HepG2 (cell line): ENCODE measurements at regions not wholly inside any gene's neighbourhood (a gene's known extent, or its start where the extent isn't known, plus 50 kb on each side); places are given as distances from the start of the nearest gene placed in this dataset.

Experiments used
- ATAC-seq: fragments of 200-7000 bp; cut with Tn5 transposase; 3 replicates; pipeline ENCODE4 v1.9.1; 2020; ENCODE audit warnings: mild to moderate bottlenecking, moderate library complexity
- BruUV-seq: library from RNA; stranded (reverse); fragments of 400-500 nt; replicated peaks from 2 replicates; lab custom pipeline; 2021; lab: Mats Ljungman, UMichigan
- CTCF ChIA-PET: fragments of 300-600 bp; formaldehyde crosslinking; extraction: SDS; loops from one replicate; lab custom pipeline; 2021; ENCODE audit warnings: low total read pairs, inconsistent platforms, low intra/inter-chr PET ratio; lab: Yijun Ruan, JAX
- POLR2A ChIA-PET: fragments of 350-600 bp; sonication (Branson Sonifier 250); formaldehyde crosslinking; loops from one replicate; lab custom pipeline; 2020; ENCODE audit warnings: antibody characterized with exemption, inconsistent platforms; lab: Yijun Ruan, JAX
- DNase-seq: peaks from one replicate; pipeline ENCODE4 v3.0.0-alpha.2; 2015; ENCODE audit warnings: low spot score
- FAIRE-seq: peaks from 3 replicates; lab custom pipeline; 2011; peaks lifted over from hg19 to GRCh38; lab: Jason Lieb, UNC
- H2AFZ ChIP-seq: one replicate; pipeline ENCODE4 v1.6.1; 2011; ENCODE audit warnings: low read length, inconsistent platforms
- H3K27ac ChIP-seq: fragments of 300-600 bp; 3 replicates; pipeline ENCODE4 v1.8.0; 2011; ENCODE audit warnings: mixed run types, mild to moderate bottlenecking, mixed read lengths, low read length, inconsistent platforms; ENCODE audit not compliant: insufficient read depth; ENCODE audit errors: extremely low read length
- H3K27me3 ChIP-seq, 2 experiments: fragments of 200-600 bp in 1 of 2; 2 replicates in 1 of 2; 3 replicates in 1 of 2; pipeline versions ENCODE4 v1.6.0 to v1.8.0; 2011; ENCODE audit warnings: low read length in 2 of 2, mild to moderate bottlenecking in 2 of 2, moderate library complexity in 2 of 2, inconsistent platforms in 1 of 2; ENCODE audit not compliant: insufficient read depth in 2 of 2, control insufficient read depth in 1 of 2
- H3K36me3 ChIP-seq, 2 experiments: fragments of 200-600 bp in 1 of 2; replicated peaks in 1 of 2; 2 replicates in 1 of 2; 3 replicates in 1 of 2; pipeline versions ENCODE4 v1.5.1 to v1.8.0; 2011; ENCODE audit warnings: low read length in 2 of 2, inconsistent platforms in 1 of 2; ENCODE audit not compliant: insufficient read depth in 2 of 2, control insufficient read depth in 1 of 2
- H3K4me1 ChIP-seq: 2 replicates; pipeline ENCODE4 v1.5.1; 2012; ENCODE audit warnings: low read length, inconsistent platforms; ENCODE audit not compliant: insufficient read depth
- H3K4me2 ChIP-seq: 2 replicates; pipeline ENCODE4 v1.6.0; 2011; ENCODE audit warnings: low read depth, low read length, inconsistent platforms
- H3K4me3 ChIP-seq, 3 experiments: fragments of 200-600 bp in 1 of 3; sonication (generic), shearing (Covaris generic) in 1 of 3; replicated peaks in 1 of 3; 2 replicates each; pipeline ENCODE4 v1.5.1; 2011 to 2016; ENCODE audit warnings: low read length in 3 of 3, inconsistent platforms in 2 of 3, low read depth in 2 of 3, mild to moderate bottlenecking in 2 of 3, control low read depth in 1 of 3, mixed read lengths in 1 of 3; ENCODE audit not compliant: insufficient read depth in 1 of 3
- H3K79me2 ChIP-seq: one replicate; pipeline ENCODE4 v1.6.1; 2011; ENCODE audit warnings: low read length, inconsistent platforms; ENCODE audit not compliant: insufficient read depth
- H3K9ac ChIP-seq: 2 replicates; pipeline ENCODE4 v1.6.0; 2011; ENCODE audit warnings: mild to moderate bottlenecking, low read depth, low read length, inconsistent platforms; ENCODE audit not compliant: insufficient read depth
- H3K9me3 ChIP-seq: 2 replicates; pipeline ENCODE4 v1.5.1; 2012; ENCODE audit warnings: mild to moderate bottlenecking, low read length
- H4K20me1 ChIP-seq: 2 replicates; pipeline ENCODE4 v1.6.0; 2011; ENCODE audit warnings: inconsistent platforms, mild to moderate bottlenecking, low read length, moderate library complexity; ENCODE audit not compliant: insufficient read depth
- HNRNPLL ChIP-seq: fragments of 200-400 bp; formaldehyde crosslinking; IDR thresholded peaks from 2 replicates; pipeline ENCODE4 v1.6.1; 2017; ENCODE audit warnings: mild to moderate bottlenecking, low read depth, low read length; ENCODE audit not compliant: poor library complexity, severe bottlenecking
- KDM4B ChIP-seq: sonication (generic); formaldehyde crosslinking; IDR thresholded peaks from 2 replicates; pipeline ENCODE4 v1.4.0; 2020; ENCODE audit warnings: missing genetic modification reagents
- NFRKB ChIP-seq: fragments of 450-650 bp; IDR thresholded peaks from 2 replicates; pipeline ENCODE4 v1.6.1; 2017
- TAF1 ChIP-seq: sonication (generic); formaldehyde crosslinking; IDR thresholded peaks from 2 replicates; pipeline ENCODE4 v1.4.0; 2020; ENCODE audit warnings: missing genetic modification reagents
- ZNF207 ChIP-seq: fragments of 450-650 bp; IDR thresholded peaks from 2 replicates; pipeline ENCODE4 v1.6.1; 2016; ENCODE audit warnings: antibody characterized with exemption, borderline replicate concordance
- ZNF33A ChIP-seq: sonication (generic); formaldehyde crosslinking; IDR thresholded peaks from 2 replicates; pipeline ENCODE4 v1.5.1; 2020; ENCODE audit warnings: missing genetic modification reagents, mild to moderate bottlenecking, moderate library complexity, borderline replicate concordance
- ZNF782 ChIP-seq: sonication (generic); formaldehyde crosslinking; IDR thresholded peaks from 2 replicates; pipeline ENCODE4 v1.4.0; 2020; ENCODE audit warnings: missing genetic modification reagents, mild to moderate bottlenecking, borderline replicate concordance
- ZNF792 ChIP-seq: IDR thresholded peaks from 2 replicates; pipeline ENCODE4 v1.6.1; 2016
- WGBS: methylation state at CpG from one replicate; pipeline ENCODE4 v1.1.6; 2017; ENCODE audit warnings: low lambda C conversion rate; 5-methylcytosine and 5-hydroxymethylcytosine counted together
- in situ Hi-C: cut with HindIII; loops from 2 replicates; pipeline ENCODE4 v1.10.0; 2017; ENCODE audit warnings: low pct_unique_long_range_greater_than_20kb; ENCODE audit not compliant: extremely low pct_ligation_motif_present
- intact Hi-C: fragments of 100-400 bp; cut with micrococcal nuclease; formaldehyde crosslinking; loops from one replicate; pipeline ENCODE4 v1.10.0; 2022; ENCODE audit not compliant: unreplicated experiment
- TF ChIP-seq, protein P1 (sequence below): sonication (generic); formaldehyde crosslinking; IDR thresholded peaks from 2 replicates; pipeline ENCODE4 v1.4.0; 2020; ENCODE audit warnings: missing genetic modification reagents, borderline replicate concordance
- TF ChIP-seq, protein P2 (sequence below): sonication (generic); formaldehyde crosslinking; IDR thresholded peaks from 2 replicates; pipeline ENCODE4 v1.5.0; 2020; ENCODE audit warnings: missing genetic modification reagents

DNA sequence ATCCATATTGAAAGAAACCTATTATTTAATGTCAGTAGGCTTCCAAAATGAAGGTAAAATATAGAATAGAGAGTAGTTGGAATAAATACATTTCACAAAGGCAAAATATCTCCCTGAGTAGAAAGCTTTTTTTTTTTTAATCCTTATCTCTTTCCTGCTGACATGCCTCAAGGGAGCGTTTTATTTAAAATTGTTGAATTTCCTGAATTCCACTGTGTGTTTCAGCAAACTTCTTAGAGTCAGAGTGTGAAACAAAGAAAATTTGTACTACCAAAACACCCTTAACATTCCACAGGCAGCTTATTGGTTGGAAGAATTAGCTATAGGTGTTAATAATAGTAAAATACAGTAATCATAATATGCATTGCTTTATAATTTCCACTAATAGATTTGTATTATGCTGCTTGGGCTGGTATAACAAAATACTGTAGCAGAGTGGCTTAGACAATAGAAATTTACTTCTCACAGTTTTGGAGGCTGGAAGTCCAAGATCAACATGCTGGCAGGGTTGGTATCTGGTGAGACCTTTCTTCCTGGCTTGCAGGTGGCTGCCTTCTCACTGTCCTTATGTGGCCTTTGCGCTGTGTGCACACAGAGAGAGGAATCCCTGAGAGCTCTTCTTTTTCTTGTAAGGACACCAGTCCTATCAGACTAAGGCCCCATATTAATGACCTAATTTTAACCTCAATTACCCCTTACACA lies 468.4 kb upstream of the C1orf87 start:
- BruUV-seq = no TSS peak
- no peaks in the 10 kb centered on the region for H3K4me1 ChIP-seq
- DNase-seq (no peak), FAIRE-seq (no peak), ATAC-seq (no peak)
- H4K20me1 ChIP-seq = no peaks in the 10 kb centered on the region
- in situ Hi-C loops (no loop called here), intact Hi-C loops (no loop called here)
- H3K9me3 ChIP-seq = peaks cover 15% of the 10 kb centered on the region
- 23% methylated on average over 2 of the region's 2 CpGs for WGBS
- H3K27ac ChIP-seq = no peak overlapping the region
- ChIA-PET CTCF (no interaction called here), POLR2A (no interaction called here)
- H3K36me3 ChIP-seq = no peaks in the 10 kb centered on the region
- H2AFZ ChIP-seq = no peak overlapping the region
- TF ChIP-seq NFRKB = no peak
- H3K9ac ChIP-seq = no peak overlapping the region
- no peak overlapping the region for H3K4me2 ChIP-seq
- no peak overlapping the region for H3K4me3 ChIP-seq
- H3K27me3 ChIP-seq = no peaks in the 10 kb centered on the region
- no peaks in the 10 kb centered on the region for H3K79me2 ChIP-seq

DNA sequence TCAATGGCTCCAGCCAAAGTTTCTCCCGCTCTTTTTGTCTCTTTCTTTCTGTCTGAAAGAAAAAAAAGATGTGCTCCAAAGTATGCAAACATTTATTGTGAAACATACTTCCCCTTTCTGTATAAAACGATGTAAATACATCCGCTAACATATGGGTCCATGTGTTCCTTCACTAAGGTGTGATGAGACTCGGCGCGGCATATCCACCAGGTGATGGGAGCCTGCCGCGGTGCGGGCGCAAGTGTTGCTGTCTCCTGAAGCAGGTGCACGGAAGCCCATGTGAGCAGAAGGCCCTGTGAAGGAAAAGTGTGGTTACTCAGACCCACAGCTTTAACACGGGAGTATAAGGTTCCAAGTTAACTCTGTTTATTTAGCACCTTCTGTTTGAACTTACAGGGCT lies 466.6 kb upstream of the C1orf87 start:
- in situ Hi-C loops = no loop called here
- no peak for TF ChIP-seq HNRNPLL
- TF ChIP-seq, protein P1, sequence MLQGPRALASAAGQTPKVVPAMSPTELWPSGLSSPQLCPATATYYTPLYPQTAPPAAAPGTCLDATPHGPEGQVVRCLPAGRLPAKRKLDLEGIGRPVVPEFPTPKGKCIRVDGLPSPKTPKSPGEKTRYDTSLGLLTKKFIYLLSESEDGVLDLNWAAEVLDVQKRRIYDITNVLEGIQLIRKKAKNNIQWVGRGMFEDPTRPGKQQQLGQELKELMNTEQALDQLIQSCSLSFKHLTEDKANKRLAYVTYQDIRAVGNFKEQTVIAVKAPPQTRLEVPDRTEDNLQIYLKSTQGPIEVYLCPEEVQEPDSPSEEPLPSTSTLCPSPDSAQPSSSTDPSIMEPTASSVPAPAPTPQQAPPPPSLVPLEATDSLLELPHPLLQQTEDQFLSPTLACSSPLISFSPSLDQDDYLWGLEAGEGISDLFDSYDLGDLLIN = no peak
- no peak for TF ChIP-seq KDM4B (CRISPR knock-in tag)
- TF ChIP-seq ZNF782 (CRISPR knock-in tag) = no peak
- no peak for TF ChIP-seq TAF1
- no peak for TF ChIP-seq ZNF792 (CRISPR knock-in tag)
- TF ChIP-seq ZNF207 = no peak
- no peak for TF ChIP-seq ZNF33A (CRISPR knock-in tag)
- TF ChIP-seq, protein P2, sequence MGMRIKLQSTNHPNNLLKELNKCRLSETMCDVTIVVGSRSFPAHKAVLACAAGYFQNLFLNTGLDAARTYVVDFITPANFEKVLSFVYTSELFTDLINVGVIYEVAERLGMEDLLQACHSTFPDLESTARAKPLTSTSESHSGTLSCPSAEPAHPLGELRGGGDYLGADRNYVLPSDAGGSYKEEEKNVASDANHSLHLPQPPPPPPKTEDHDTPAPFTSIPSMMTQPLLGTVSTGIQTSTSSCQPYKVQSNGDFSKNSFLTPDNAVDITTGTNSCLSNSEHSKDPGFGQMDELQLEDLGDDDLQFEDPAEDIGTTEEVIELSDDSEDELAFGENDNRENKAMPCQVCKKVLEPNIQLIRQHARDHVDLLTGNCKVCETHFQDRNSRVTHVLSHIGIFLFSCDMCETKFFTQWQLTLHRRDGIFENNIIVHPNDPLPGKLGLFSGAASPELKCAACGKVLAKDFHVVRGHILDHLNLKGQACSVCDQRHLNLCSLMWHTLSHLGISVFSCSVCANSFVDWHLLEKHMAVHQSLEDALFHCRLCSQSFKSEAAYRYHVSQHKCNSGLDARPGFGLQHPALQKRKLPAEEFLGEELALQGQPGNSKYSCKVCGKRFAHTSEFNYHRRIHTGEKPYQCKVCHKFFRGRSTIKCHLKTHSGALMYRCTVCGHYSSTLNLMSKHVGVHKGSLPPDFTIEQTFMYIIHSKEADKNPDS (CRISPR knock-in tag) = no peak
- WGBS = 55% methylated on average over 12 of the region's 12 CpGs
- Histone ChIP-seq H3K27ac (no peak overlapping the region), H3K27me3 (no peaks in the 10 kb centered on the region), H3K4me2 (no peak overlapping the region), H3K4me3 (no peak overlapping the region), H3K9ac (no peak overlapping the region), H3K79me2 (no peaks in the 10 kb centered on the region), H3K36me3 (no peaks in the 10 kb centered on the region), H3K9me3 (peaks cover 19% of the 10 kb centered on the region), H3K4me1 (no peaks in the 10 kb centered on the region), H2AFZ (no peak overlapping the region), H4K20me1 (no peaks in the 10 kb centered on the region)
- intact Hi-C loops = no loop called here
- DNase-seq (no peak), ATAC-seq (no peak), FAIRE-seq (no peak)
- BruUV-seq = no TSS peak
- ChIA-PET POLR2A (no interaction called here), CTCF (no interaction called here)
